ENCODE measurements at regions not wholly inside any gene's neighbourhood (a gene's known extent, or its start where the extent isn't known, plus 50 kb on each side); places are given as distances from the start of the nearest gene placed in this dataset.

DNA sequence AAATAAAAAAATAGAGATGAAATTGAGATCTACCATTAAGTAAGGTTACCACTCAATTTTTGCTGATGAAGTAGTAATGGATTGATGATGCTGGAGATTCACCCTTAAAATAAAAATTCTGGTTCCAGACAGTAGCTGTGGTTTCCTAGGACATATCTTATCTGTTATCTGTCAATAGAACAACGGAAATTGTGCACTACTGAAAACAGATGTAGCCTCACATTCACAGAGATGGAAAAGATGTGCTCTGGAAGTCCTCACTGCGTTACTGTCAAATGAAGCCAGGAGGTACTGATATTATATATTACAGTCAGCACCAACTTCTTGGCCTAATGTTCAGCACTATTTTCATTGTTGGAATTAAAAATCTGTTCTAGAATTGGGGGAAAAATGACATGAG lies 154.0 kb downstream of the SLC24A2 start:
- TF ChIP-seq POLR2AphosphoS5 (IDR thresholded peaks at IDR 0.05; ENCODE audit: low read depth, low read length) (no peak), TAF1 (IDR thresholded peaks at IDR 0.05; ENCODE audit: borderline replicate concordance, low read depth, low read length) (no peak), POLR2A (IDR thresholded peaks at IDR 0.05; ENCODE audit: low read depth, low read length) (no peak)
